Suprapubic skin (tissue), 4 donors: ENCODE measurements at regions not wholly inside any gene's neighbourhood (a gene's known extent, or its start where the extent isn't known, plus 50 kb on each side); places are given as distances from the start of the nearest gene placed in this dataset.

Source experiments
- EP300 ChIP-seq: sonication (generic); formaldehyde crosslinking; IDR thresholded peaks from one replicate; pipeline ENCODE4 v1.6.1; 2017; ENCODE audit warnings: antibody characterized with exemption
- POLR2A ChIP-seq, 2 donors: fragments of 450-650 bp; IDR thresholded peaks; one replicate each; pipeline ENCODE4 v1.6.1; 2017; ENCODE audit warnings: antibody characterized with exemption in 2 of 2, mild to moderate bottlenecking in 2 of 2, moderate library complexity in 2 of 2
- POLR2AphosphoS5 ChIP-seq, 3 donors: sonication (generic); formaldehyde crosslinking; IDR thresholded peaks; one replicate each; pipeline ENCODE4 v1.6.1; 2017; ENCODE audit warnings: antibody characterized with exemption in 3 of 3
- TF ChIP-seq, protein P1 (sequence below), 2 donors: fragments of 200-600 bp in 1 of 2; fragments of 450-650 bp in 1 of 2; sonication (generic) in 1 of 2; IDR thresholded peaks; one replicate each; pipeline ENCODE4 v1.5.1; 2016 to 2019; ENCODE audit warnings: antibody characterized with exemption in 2 of 2, mild to moderate bottlenecking in 1 of 2, moderate library complexity in 1 of 2

- TF ChIP-seq, protein P1, sequence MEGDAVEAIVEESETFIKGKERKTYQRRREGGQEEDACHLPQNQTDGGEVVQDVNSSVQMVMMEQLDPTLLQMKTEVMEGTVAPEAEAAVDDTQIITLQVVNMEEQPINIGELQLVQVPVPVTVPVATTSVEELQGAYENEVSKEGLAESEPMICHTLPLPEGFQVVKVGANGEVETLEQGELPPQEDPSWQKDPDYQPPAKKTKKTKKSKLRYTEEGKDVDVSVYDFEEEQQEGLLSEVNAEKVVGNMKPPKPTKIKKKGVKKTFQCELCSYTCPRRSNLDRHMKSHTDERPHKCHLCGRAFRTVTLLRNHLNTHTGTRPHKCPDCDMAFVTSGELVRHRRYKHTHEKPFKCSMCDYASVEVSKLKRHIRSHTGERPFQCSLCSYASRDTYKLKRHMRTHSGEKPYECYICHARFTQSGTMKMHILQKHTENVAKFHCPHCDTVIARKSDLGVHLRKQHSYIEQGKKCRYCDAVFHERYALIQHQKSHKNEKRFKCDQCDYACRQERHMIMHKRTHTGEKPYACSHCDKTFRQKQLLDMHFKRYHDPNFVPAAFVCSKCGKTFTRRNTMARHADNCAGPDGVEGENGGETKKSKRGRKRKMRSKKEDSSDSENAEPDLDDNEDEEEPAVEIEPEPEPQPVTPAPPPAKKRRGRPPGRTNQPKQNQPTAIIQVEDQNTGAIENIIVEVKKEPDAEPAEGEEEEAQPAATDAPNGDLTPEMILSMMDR (IDR thresholded peaks at IDR 0.05) = no peak
- TF ChIP-seq POLR2AphosphoS5 (IDR thresholded peaks at IDR 0.05) (no peak), POLR2A (IDR thresholded peaks at IDR 0.05) (no peak), EP300 (no peak)
Measured at GRCh38 chr10:8302565-8302964, 248.1 kb downstream of the GATA3 start.
